ENCODE measurements at regions not wholly inside any gene's neighbourhood (a gene's known extent, or its start where the extent isn't known, plus 50 kb on each side); places are given as distances from the start of the nearest gene placed in this dataset.

- Histone ChIP-seq H3K4me1 (ENCODE audit: control insufficient read depth, insufficient read depth, low read length) (no peaks in the 10 kb centered on the region), H3K27ac (ENCODE audit: low read length) (no peak overlapping the region), H3K9me3 (ENCODE audit: control insufficient read depth, low read depth, low read length) (no peaks in the 10 kb centered on the region), H3K4me3 (ENCODE audit: low read length) (no peak overlapping the region), H3K27me3 (ENCODE audit: control insufficient read depth, insufficient read depth, low read length) (no peaks in the 10 kb centered on the region), H3K36me3 (ENCODE audit: control insufficient read depth, insufficient read depth, low read length) (no peaks in the 10 kb centered on the region)
- DNase-seq = no peak
- 74% methylated on average over 3 of the region's 6 CpGs for WGBS (ENCODE audit: insufficient coverage, low lambda C conversion rate)
Measured at GRCh38 chr6:91694016-91694654, 1107.3 kb upstream of the MAP3K7 start.

- DNase-seq = no peak
- Histone ChIP-seq H3K4me3 (ENCODE audit: low read length) (no peak overlapping the region), H3K36me3 (ENCODE audit: control insufficient read depth, insufficient read depth, low read length) (no peaks in the 10 kb centered on the region), H3K4me1 (ENCODE audit: control insufficient read depth, insufficient read depth, low read length) (no peaks in the 10 kb centered on the region), H3K9me3 (ENCODE audit: control insufficient read depth, low read depth, low read length) (no peaks in the 10 kb centered on the region), H3K27me3 (ENCODE audit: control insufficient read depth, insufficient read depth, low read length) (no peaks in the 10 kb centered on the region), H3K27ac (ENCODE audit: low read length) (no peak overlapping the region)
- WGBS (ENCODE audit: insufficient coverage, low lambda C conversion rate) = no CpG with 5 or more reads among the region's 6 CpGs
Measured at GRCh38 chr6:91691449-91691848, 1104.6 kb upstream of the MAP3K7 start.

- 40% methylated on average over 1 of the region's 4 CpGs for WGBS (ENCODE audit: insufficient coverage, low lambda C conversion rate)
- H3K27me3 ChIP-seq (ENCODE audit: control insufficient read depth, insufficient read depth, low read length) = no peaks in the 10 kb centered on the region
- H3K4me3 ChIP-seq (ENCODE audit: low read length) = no peak overlapping the region
- H3K4me1 ChIP-seq (ENCODE audit: control insufficient read depth, insufficient read depth, low read length) = no peaks in the 10 kb centered on the region
- no peaks in the 10 kb centered on the region for H3K36me3 ChIP-seq (ENCODE audit: control insufficient read depth, insufficient read depth, low read length)
- H3K27ac ChIP-seq (ENCODE audit: low read length) = no peak overlapping the region
- DNase-seq = no peak
- no peaks in the 10 kb centered on the region for H3K9me3 ChIP-seq (ENCODE audit: control insufficient read depth, low read depth, low read length)
Measured at GRCh38 chr6:91683240-91683639, 1096.4 kb upstream of the MAP3K7 start.

DNA sequence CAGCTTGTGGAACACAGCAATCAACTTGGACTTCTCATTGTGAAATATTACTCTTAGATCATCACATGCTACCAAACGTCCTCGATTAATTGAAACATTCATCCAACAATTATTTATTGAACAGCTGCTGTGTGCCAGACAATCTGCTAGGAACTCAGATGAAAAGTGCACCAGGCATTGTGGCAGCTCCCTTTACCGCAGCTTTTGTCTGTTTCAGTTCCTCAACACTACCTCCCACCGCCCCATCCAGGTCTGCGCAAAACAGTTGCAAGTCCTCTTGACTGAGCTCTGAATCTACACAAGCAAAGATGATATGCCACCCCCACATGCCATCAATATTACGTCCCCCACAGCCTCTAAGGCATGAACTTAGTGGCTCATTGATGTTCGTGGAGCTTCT lies 1094.4 kb upstream of the MAP3K7 start:
- H3K27ac ChIP-seq (ENCODE audit: low read length) = no peak overlapping the region
- WGBS (ENCODE audit: insufficient coverage, low lambda C conversion rate) = no CpG with 5 or more reads among the region's 7 CpGs
- H3K9me3 ChIP-seq (ENCODE audit: control insufficient read depth, low read depth, low read length) = no peaks in the 10 kb centered on the region
- no peak overlapping the region for H3K4me3 ChIP-seq (ENCODE audit: low read length)
- H3K36me3 ChIP-seq (ENCODE audit: control insufficient read depth, insufficient read depth, low read length) = no peaks in the 10 kb centered on the region
- no peaks in the 10 kb centered on the region for H3K4me1 ChIP-seq (ENCODE audit: control insufficient read depth, insufficient read depth, low read length)
- DNase-seq = no peak
- H3K27me3 ChIP-seq (ENCODE audit: control insufficient read depth, insufficient read depth, low read length) = no peaks in the 10 kb centered on the region

- no peak for DNase-seq
- Histone ChIP-seq H3K9me3 (ENCODE audit: control insufficient read depth, low read depth, low read length) (no peaks in the 10 kb centered on the region), H3K27me3 (ENCODE audit: control insufficient read depth, insufficient read depth, low read length) (no peaks in the 10 kb centered on the region), H3K4me1 (ENCODE audit: control insufficient read depth, insufficient read depth, low read length) (no peaks in the 10 kb centered on the region), H3K4me3 (ENCODE audit: low read length) (no peak overlapping the region), H3K27ac (ENCODE audit: low read length) (no peak overlapping the region), H3K36me3 (ENCODE audit: control insufficient read depth, insufficient read depth, low read length) (no peaks in the 10 kb centered on the region)
- WGBS (ENCODE audit: insufficient coverage, low lambda C conversion rate) = no CpG with 5 or more reads among the region's 5 CpGs
Measured at GRCh38 chr6:91678679-91679446, 1092.0 kb upstream of the MAP3K7 start.

DNA sequence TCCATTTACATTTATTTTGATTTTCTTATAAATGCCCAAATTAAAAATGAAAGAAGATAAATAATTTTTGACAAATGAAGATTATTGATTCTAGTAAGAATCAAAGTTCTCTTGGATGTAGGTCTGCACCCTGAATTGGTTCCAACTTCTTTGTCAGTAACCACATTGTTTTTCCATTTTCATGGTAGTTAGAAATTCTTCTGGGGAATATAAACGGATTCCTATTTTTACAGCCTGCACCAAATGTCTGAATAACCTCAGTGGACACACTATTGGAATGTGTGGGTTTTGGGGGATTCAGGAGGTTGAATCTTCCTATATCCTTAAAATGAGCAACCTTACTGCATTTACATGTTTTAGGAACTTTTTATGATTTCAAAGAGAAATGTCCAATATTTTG lies 1085.3 kb upstream of the MAP3K7 start:
- Histone ChIP-seq H3K27me3 (ENCODE audit: control insufficient read depth, insufficient read depth, low read length) (no peaks in the 10 kb centered on the region), H3K36me3 (ENCODE audit: control insufficient read depth, insufficient read depth, low read length) (no peaks in the 10 kb centered on the region), H3K27ac (ENCODE audit: low read length) (no peak overlapping the region), H3K4me3 (ENCODE audit: low read length) (no peak overlapping the region), H3K4me1 (ENCODE audit: control insufficient read depth, insufficient read depth, low read length) (no peaks in the 10 kb centered on the region), H3K9me3 (ENCODE audit: control insufficient read depth, low read depth, low read length) (no peaks in the 10 kb centered on the region)
- no CpG with 5 or more reads among the region's 1 CpG for WGBS (ENCODE audit: insufficient coverage, low lambda C conversion rate)
- no peak for DNase-seq

DNA sequence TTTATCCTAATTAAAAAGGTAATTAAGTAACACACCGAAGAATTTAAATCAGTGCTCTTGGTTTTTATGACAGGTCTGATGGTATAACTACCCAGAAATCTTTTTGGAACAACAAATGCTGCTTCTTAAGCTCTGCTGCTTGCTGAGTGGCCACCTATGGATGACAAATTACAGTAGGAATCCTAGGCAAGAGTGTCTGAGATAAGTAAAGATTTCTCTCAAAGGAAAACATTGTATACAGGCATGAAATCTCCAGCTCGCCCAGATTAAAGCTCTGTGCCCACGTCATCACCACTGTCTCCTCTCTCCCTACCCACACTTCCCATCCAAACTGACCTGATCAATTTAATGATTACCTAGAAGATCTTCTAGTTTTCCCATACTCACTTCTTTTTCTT lies 1083.0 kb upstream of the MAP3K7 start:
- DNase-seq = no peak
- WGBS (ENCODE audit: insufficient coverage, low lambda C conversion rate) = 39% methylated on average over 2 of the region's 3 CpGs
- no peak overlapping the region for H3K27ac ChIP-seq (ENCODE audit: low read length)

DNA sequence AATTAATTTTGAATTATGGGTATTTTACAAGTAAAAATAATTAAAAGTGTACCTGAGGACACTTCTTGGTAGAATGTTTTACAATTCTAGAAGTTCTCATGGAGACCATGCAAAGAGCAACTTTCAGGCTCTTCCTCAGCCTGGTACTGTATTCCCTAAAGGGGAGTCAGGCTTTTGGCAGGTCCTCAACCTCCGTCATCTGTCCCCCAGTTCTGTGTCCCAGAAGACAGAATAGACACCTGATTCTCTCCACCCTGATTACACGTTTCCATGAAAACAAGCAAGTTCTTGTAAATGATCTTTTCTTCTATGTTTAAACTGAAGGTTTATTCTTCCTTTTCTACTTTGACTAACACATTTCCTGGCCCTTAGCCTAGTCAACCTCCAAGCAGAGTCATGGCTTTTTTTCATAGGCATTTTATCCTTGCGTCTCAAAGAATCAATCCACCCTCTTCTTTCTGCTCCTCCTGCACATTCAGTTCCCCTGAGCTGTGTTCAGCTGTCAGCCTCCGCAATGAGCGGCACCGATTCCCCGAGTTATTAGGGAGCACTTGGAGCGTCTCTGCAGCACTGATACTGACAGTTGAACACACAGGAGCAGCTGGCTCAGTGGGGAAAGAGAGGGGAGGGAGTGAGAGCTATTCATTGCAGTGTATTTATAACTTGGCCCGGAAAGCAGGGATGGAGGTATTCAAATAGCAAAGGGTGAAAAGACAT lies 1082.4 kb upstream of the MAP3K7 start:
- H3K9me3 ChIP-seq (ENCODE audit: control insufficient read depth, low read depth, low read length) = no peaks in the 10 kb centered on the region
- no peak overlapping the region for H3K4me3 ChIP-seq (ENCODE audit: low read length)
- no peaks in the 10 kb centered on the region for H3K4me1 ChIP-seq (ENCODE audit: control insufficient read depth, insufficient read depth, low read length)
- H3K27ac ChIP-seq (ENCODE audit: low read length) = no peak overlapping the region
- DNase-seq = no peak
- WGBS (ENCODE audit: insufficient coverage, low lambda C conversion rate) = 62% methylated on average over 3 of the region's 9 CpGs
- H3K36me3 ChIP-seq (ENCODE audit: control insufficient read depth, insufficient read depth, low read length) = no peaks in the 10 kb centered on the region
- H3K27me3 ChIP-seq (ENCODE audit: control insufficient read depth, insufficient read depth, low read length) = no peaks in the 10 kb centered on the region

More for the DNA sequence above, 1083.0 kb upstream of the MAP3K7 start:
- Histone ChIP-seq H3K4me3 (ENCODE audit: low read length) (no peak overlapping the region), H3K36me3 (ENCODE audit: control insufficient read depth, insufficient read depth, low read length) (no peaks in the 10 kb centered on the region), H3K9me3 (ENCODE audit: control insufficient read depth, low read depth, low read length) (no peaks in the 10 kb centered on the region), H3K27me3 (ENCODE audit: control insufficient read depth, insufficient read depth, low read length) (no peaks in the 10 kb centered on the region), H3K4me1 (ENCODE audit: control insufficient read depth, insufficient read depth, low read length) (no peaks in the 10 kb centered on the region)

DNA sequence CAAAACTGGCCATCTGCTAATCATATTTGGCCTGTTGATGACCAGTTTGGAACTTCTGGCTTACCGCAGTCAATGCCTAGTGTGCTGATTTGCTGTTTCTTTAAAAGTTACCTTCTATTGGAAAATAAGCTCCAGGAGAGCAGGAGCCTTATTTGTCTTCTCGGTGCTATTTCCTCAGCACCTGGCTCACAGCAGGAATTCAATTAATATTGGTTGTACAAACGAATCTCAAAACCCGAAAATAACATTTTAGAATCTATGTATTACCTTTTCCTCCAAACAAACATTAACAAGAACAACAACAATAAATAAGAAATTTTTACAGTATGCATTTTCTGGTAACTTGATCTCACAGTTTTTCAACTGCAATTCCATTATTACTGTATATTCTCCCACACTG lies 1080.7 kb upstream of the MAP3K7 start:
- no peaks in the 10 kb centered on the region for H3K4me1 ChIP-seq (ENCODE audit: control insufficient read depth, insufficient read depth, low read length)
- H3K27me3 ChIP-seq (ENCODE audit: control insufficient read depth, insufficient read depth, low read length) = no peaks in the 10 kb centered on the region
- H3K4me3 ChIP-seq (ENCODE audit: low read length) = no peak overlapping the region
- no peak for DNase-seq
- H3K27ac ChIP-seq (ENCODE audit: low read length) = no peak overlapping the region
- H3K9me3 ChIP-seq (ENCODE audit: control insufficient read depth, low read depth, low read length) = no peaks in the 10 kb centered on the region
- WGBS (ENCODE audit: insufficient coverage, low lambda C conversion rate) = 84% methylated on average over 3 of the region's 4 CpGs
- H3K36me3 ChIP-seq (ENCODE audit: control insufficient read depth, insufficient read depth, low read length) = no peaks in the 10 kb centered on the region

- WGBS (ENCODE audit: insufficient coverage, low lambda C conversion rate) = 78% methylated on average over 1 of the region's 2 CpGs
Measured at GRCh38 chr6:91664327-91664959, 1077.6 kb upstream of the MAP3K7 start.

More at GRCh38 chr6:91664327-91664959, 1077.6 kb upstream of the MAP3K7 start:
- Histone ChIP-seq H3K27ac (ENCODE audit: low read length) (no peak overlapping the region), H3K36me3 (ENCODE audit: control insufficient read depth, insufficient read depth, low read length) (no peaks in the 10 kb centered on the region), H3K4me1 (ENCODE audit: control insufficient read depth, insufficient read depth, low read length) (no peaks in the 10 kb centered on the region), H3K27me3 (ENCODE audit: control insufficient read depth, insufficient read depth, low read length) (no peaks in the 10 kb centered on the region), H3K9me3 (ENCODE audit: control insufficient read depth, low read depth, low read length) (no peaks in the 10 kb centered on the region), H3K4me3 (ENCODE audit: low read length) (no peak overlapping the region)
- DNase-seq = peak; percentile 35 to 58

All from large intestine (tissue), 3 donors.